NK-92 treated with Interleukin-12 subunit alpha and Interleukin-12 subunit beta, amount 100 ng/mL, for 24 hours (cell line): ENCODE measurements at regions not wholly inside any gene's neighbourhood (a gene's known extent, or its start where the extent isn't known, plus 50 kb on each side); places are given as distances from the start of the nearest gene placed in this dataset.

Experiments
- DNase-seq: peaks from one replicate; lab custom pipeline; 2025; lab: John Stamatoyannopoulos, UW

- no peak for DNase-seq
These were observed 70.2 kb upstream of the ARRDC4 start for GRCh38 chr15:97890307-97890706.

GRCh38 chr15:97892167-97892938 lies 68.2 kb upstream of the ARRDC4 start:
- no peak for DNase-seq

DNA sequence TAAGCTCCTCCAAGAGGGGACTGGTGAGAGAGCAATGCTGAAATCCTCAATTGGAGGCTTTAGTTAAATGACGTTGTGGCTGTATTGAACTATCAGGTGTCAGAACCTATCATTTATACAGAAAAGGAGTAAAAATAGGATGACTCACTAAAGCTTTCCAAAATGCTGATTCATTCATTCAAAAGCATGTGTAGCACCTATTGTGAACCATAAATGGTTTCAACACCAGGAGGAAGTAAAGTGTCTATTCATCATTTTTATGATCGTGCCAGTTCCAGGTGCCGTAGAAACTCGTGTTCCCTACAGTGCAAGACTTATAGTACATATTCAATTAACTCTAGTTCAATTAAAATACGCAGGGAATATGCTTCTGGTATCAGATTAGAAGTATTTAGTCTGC lies 66.5 kb upstream of the ARRDC4 start:
- DNase-seq: no peak

GRCh38 chr15:97899981-97900380 lies 60.5 kb upstream of the ARRDC4 start:
- DNase-seq: no peak

- no peak for DNase-seq
These were observed 58.2 kb upstream of the ARRDC4 start for GRCh38 chr15:97902140-97902780.

GRCh38 chr15:97903560-97903959 lies 56.9 kb upstream of the ARRDC4 start:
- DNase-seq: no peak

GRCh38 chr15:97903971-97904572 lies 56.4 kb upstream of the ARRDC4 start:
- DNase-seq: no peak

- peak; percentile 13 for DNase-seq
These were observed 51.1 kb upstream of the ARRDC4 start for GRCh38 chr15:97909291-97909891.
